Lower lobe of right lung (tissue), 2 donors: ENCODE measurements at regions not wholly inside any gene's neighbourhood (a gene's known extent, or its start where the extent isn't known, plus 50 kb on each side); places are given as distances from the start of the nearest gene placed in this dataset.

ENCODE experiments used
- ATAC-seq, 2 donors: fragments of 200-7000 bp; cut with Tn5 transposase; one replicate each; pipeline ENCODE4 v1.9.1; 2020 to 2022; ENCODE audit warnings: mild to moderate bottlenecking in 2 of 2, moderate library complexity in 2 of 2
- DNase-seq: peaks from one replicate; pipeline ENCODE4 v3.0.0-alpha.2; 2020
- H3K27ac ChIP-seq: fragments of 200-600 bp; one replicate; pipeline ENCODE4 v1.8.0; 2022
- H3K27me3 ChIP-seq: fragments of 200-600 bp; one replicate; pipeline ENCODE4 v1.8.0; 2022; ENCODE audit warnings: low read depth
- H3K36me3 ChIP-seq: fragments of 200-600 bp; one replicate; pipeline ENCODE4 v1.8.0; 2022; ENCODE audit warnings: mild to moderate bottlenecking
- H3K4me1 ChIP-seq: fragments of 200-600 bp; one replicate; pipeline ENCODE4 v1.8.0; 2022
- H3K4me3 ChIP-seq: fragments of 200-600 bp; one replicate; pipeline ENCODE4 v1.8.0; 2022; ENCODE audit warnings: mild to moderate bottlenecking
- H3K9me3 ChIP-seq: fragments of 200-600 bp; one replicate; pipeline ENCODE4 v1.8.0; 2022
- CTCF ChIP-seq: fragments of 200-600 bp; IDR thresholded peaks from one replicate; pipeline ENCODE4 v1.8.0; 2022; ENCODE audit warnings: antibody characterized with exemption, mild to moderate bottlenecking
- intact Hi-C: fragments of 100-400 bp; cut with DNase I; formaldehyde crosslinking; loops from one replicate; pipeline ENCODE4 v1.11.0; 2022
- donor health status: DM: no; HTN: yes; CAD: no; lungs with severe emphysema.

- no peak overlapping the region for H3K4me3 ChIP-seq
- no peaks in the 10 kb centered on the region for H3K4me1 ChIP-seq
- H3K36me3 ChIP-seq = no peaks in the 10 kb centered on the region
- DNase-seq (no peak), ATAC-seq (no peak)
- H3K27ac ChIP-seq = no peak overlapping the region
- no peaks in the 10 kb centered on the region for H3K9me3 ChIP-seq
- H3K27me3 ChIP-seq = peaks cover 6% of the 10 kb centered on the region
- no peak for TF ChIP-seq CTCF
- intact Hi-C loops = no loop called here
These were observed 836.4 kb downstream of the TBC1D22A start for GRCh38 chr22:47598864-47599263.

GRCh38 chr22:47597041-47597440, 834.6 kb downstream of the TBC1D22A start:
- Histone ChIP-seq H3K4me3 (no peak overlapping the region), H3K27me3 (peaks cover 6% of the 10 kb centered on the region), H3K36me3 (no peaks in the 10 kb centered on the region), H3K9me3 (no peaks in the 10 kb centered on the region), H3K27ac (no peak overlapping the region), H3K4me1 (no peaks in the 10 kb centered on the region)
- DNase-seq (no peak), ATAC-seq (no peak)
- no peak for TF ChIP-seq CTCF
- intact Hi-C loops = no loop called here

DNA sequence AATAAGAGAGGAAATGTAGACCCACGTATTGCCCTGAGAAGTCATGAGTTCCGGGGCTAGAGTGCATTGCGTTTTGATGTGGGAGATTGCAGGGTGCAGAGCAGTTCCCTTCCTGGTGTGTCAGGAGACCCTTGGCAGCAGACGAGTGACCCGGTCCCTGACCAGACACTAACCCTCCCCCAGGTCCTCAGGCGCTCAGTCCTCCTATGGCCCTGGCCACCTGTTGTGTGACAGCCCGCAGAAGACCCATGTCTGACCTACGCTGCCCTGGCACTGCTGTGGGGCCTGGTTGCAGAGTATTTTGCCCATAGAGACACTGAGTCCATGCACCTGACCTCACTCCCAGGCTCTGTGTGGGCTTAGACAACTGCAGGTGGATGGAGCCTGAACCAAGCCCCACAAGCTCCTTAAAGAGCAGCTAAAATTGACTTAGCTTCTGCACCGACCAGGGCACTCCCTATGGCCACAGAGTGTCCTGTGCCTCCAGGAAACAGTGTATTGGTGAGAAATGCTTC, 833.8 kb downstream of the TBC1D22A start:
- Histone ChIP-seq H3K9me3 (no peaks in the 10 kb centered on the region), H3K4me1 (no peaks in the 10 kb centered on the region), H3K27ac (no peak overlapping the region), H3K27me3 (peaks cover 2% of the 10 kb centered on the region), H3K4me3 (no peak overlapping the region), H3K36me3 (no peaks in the 10 kb centered on the region)
- DNase-seq = no peak
- TF ChIP-seq CTCF = no peak
- ATAC-seq = no peak
- intact Hi-C loops = no loop called here

- Histone ChIP-seq H3K4me3 (no peak overlapping the region), H3K9me3 (no peaks in the 10 kb centered on the region), H3K36me3 (no peaks in the 10 kb centered on the region), H3K27me3 (peaks cover 4% of the 10 kb centered on the region), H3K4me1 (no peaks in the 10 kb centered on the region), H3K27ac (no peak overlapping the region)
- intact Hi-C loops = no loop called here
- DNase-seq (no peak), ATAC-seq (no peak)
- no peak for TF ChIP-seq CTCF
These were observed 832.5 kb downstream of the TBC1D22A start for GRCh38 chr22:47594836-47595521.

GRCh38 chr22:47593911-47594311, 831.5 kb downstream of the TBC1D22A start:
- Histone ChIP-seq H3K9me3 (no peaks in the 10 kb centered on the region), H3K36me3 (no peaks in the 10 kb centered on the region), H3K27me3 (peaks cover 4% of the 10 kb centered on the region), H3K27ac (no peak overlapping the region), H3K4me1 (no peaks in the 10 kb centered on the region), H3K4me3 (no peak overlapping the region)
- intact Hi-C loops = no loop called here
- no peak for TF ChIP-seq CTCF
- DNase-seq (no peak), ATAC-seq (no peak)
